ENCODE measurements at regions not wholly inside any gene's neighbourhood (a gene's known extent, or its start where the extent isn't known, plus 50 kb on each side); places are given as distances from the start of the nearest gene placed in this dataset.
"Not testable (repeated sequence)": the region's sequence is repeated elsewhere in the genome, so short reads cannot be mapped to it uniquely, and the experiment has no call there.

DNA sequence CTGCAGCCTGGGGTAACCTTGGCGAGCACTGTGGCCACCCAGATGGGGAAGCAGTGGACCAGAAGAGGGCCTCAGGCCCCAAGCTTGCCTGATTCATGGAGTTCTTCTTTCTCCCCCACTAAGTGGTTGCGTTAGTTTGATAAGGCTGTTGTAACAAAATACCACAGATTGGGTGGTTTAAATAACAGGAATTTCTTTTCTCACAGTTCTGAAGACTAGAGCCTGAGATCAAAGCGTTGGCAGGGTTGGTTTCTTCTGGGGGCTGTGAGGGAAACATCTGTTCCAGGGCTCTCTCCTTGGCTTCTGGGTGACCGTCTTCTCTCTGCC, 105.7 kb upstream of the GATB start:
- no peak for DNase-seq (ENCODE audit: extremely low read depth, low read depth, low spot score)

DNA sequence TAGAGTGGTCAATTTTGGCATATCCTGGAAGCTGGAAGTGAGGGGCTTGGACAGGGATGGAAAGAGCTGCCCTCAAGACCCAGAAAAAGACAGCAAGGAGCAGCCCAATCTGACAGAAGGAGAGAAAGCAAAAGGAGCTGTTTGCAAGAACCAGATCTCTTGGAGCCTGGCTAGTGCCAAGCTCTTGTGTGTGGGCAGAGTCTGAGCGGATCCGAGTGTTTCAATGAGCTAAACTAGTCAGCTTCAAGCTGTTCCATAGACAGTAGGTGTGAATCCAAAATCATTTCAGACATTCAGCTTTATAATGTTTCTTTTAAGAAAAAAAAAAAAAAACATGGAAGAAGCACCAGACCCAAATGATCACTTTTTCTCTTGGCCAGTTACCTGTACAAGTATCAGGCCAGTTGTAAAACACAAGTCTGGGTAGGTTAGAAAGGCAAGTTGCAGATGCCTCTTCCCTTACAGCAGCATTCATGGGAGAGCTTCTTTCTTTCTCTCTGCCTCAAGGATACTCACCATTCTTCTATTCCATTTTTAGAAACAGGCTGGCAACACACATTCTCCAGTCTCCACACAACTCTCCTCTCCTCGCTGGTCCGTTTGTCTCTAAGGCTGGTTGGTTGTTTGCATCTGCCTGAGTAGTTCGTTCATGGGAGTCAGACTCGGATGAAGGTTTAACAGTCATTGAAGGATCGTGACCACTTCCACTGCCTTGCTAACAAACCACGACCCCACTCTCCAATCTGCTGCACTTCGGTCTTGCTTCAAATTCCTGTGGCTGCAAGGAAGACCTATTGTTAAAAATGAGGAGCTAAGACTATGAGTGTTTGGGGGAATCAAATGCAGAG, 105.2 kb upstream of the GATB start:
- DNase-seq (ENCODE audit: extremely low read depth, low read depth, low spot score), result no peak

DNA sequence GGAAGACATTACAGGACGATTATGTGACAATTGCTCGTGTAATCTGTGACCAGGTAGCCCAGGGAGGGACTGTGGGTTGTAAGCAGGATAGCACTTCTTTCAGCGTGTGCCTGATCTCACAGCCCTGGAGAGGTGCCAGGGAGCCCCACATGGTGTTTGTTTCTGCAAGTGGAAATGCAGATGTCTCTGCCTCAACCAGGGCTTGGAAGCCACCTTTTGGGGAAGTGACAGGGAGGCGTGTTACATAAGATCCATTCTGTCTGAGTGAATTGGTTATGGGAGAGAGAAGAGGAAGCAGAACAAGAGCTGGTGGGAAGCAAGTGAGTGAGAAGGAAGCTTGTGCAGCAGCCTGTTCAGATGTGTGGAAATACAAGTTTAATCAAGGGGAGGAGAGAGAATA, 104.5 kb upstream of the GATB start:
- no peak for DNase-seq (ENCODE audit: extremely low read depth, low read depth, low spot score)

DNA sequence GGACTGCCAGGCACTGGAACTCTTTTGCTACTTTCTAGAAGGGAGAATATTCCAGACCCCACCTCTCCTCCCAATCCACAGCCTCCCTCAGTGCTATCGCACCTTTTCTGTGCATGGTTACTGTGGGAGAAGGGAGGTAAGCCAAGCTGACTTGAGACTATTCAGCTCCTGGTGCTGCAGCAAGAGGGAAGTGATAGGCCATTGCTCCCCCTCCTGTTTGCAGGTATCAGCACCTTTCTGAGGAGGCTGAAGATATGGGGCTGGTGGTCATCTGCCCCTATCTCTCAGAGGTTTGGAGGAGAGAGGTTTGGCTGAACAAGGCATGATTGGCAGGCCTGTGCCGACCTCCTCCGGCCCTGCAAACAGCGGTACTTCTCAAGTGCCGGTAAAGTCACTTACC, 103.3 kb upstream of the GATB start:
- no peak for DNase-seq (ENCODE audit: extremely low read depth, low read depth, low spot score)

GRCh38 chr4:151862766-151863165, 102.0 kb upstream of the GATB start:
- DNase-seq (ENCODE audit: extremely low read depth, low read depth, low spot score), result no peak

DNA sequence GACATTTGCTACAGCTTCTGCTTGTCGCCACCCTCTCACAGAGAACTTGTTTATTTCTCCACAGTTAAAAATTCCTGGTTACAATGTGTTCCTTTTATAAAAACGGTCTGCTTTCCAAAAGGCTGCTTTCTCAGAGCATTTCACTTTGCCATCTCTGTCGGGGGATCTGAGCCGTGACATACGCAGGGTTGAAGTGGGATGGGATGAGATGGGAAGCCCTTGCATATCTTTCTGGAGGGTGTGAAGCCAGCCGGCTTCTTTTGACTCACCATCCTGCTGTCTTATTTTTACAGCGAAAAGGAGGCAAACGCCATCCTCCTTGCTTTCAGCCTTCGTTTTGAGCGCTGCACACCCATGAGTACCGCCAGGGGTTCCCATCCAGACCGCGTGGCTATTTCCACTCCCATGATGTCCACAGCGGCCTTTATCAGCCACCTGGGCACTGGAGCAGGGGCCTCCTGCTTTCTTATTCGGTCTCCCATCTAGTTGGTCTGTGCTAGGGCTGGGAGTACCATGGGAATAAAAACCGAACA, 99.8 kb upstream of the GATB start:
- DNase-seq (ENCODE audit: extremely low read depth, low read depth, low spot score), result no peak

DNA sequence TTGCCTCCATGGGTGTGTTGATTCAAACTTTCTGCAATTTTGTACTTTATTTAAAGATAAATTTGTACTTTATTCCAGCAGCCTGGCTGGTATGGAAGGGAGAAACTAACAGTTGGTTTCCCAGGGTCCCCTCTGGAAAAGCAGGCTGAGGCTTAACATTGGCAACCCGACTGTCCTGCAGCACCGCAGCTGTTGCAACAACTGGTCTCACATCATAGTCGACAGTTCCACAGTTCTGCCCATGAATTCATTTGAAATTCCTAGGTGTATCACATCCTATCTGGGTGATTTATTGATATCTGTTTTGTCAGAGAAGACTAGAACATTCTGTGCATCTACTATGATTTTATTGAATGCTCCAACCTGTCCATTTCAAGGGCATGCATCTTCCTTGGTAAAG, 98.8 kb upstream of the GATB start:
- no peak for DNase-seq (ENCODE audit: extremely low read depth, low read depth, low spot score)

- DNase-seq (ENCODE audit: extremely low read depth, low read depth, low spot score), result no peak
These were observed 97.5 kb upstream of the GATB start for GRCh38 chr4:151858356-151858755.

DNA sequence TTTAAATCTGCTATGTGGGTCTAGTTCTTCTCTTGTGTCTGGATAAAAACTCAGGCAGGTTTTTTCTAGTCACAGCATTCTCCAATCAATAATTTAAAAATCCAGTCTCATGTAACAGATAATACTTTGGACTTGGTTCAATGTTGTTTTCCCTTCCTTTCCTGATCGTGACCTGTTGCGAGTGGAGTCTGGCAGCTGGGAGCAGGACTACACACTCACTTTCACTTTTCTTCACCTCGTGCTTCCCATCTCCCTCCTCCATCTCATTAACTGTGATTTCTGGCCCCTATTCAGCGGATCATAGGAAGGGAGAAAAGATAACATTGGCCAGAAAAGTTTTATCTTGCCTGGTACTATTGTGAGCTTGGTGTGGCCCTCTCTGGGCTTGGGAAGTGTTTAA, 96.6 kb upstream of the GATB start:
- DNase-seq (ENCODE audit: extremely low read depth, low read depth, low spot score), result no peak

DNA sequence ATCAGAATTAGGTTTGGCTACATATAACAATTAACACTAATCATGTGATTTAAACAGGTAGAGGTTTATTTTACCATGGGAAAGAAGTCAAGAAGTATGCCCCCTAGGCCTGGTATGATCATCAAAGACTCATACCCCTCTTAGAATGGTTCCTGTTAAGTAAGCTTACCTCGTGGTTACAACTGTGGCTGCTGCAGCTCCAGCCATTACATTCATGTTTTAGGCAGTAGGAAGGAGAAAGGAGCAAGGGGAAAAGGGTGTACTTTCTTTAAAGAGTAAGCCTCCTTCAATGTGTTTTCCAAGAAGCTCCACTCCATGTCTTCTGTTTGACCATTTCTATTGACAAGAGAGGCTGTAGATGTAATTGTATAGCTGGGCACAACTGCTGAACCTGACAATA, 94.9 kb upstream of the GATB start:
- DNase-seq (ENCODE audit: extremely low read depth, low read depth, low spot score), result no peak

DNA sequence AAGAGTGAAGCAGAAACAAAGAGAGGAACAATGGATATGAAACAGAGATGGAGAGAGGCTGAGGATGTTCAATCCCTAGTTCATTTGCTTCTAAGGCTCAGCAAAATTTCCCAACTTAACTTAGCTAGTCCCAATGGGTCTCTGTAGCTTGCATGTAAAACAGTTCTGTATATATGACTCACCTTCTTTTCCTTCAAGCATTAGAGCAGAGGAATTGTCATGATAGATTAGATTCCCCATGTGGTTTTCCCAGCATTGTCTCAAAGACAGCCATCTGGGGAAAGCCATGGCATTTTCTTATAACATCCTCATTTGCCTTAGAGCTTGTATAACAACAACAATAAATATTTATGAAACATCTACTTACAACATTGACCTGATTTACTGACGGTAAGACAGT, 93.9 kb upstream of the GATB start:
- DNase-seq (ENCODE audit: extremely low read depth, low read depth, low spot score), result no peak

GRCh38 chr4:151853034-151853433, 92.2 kb upstream of the GATB start:
- no peak for DNase-seq (ENCODE audit: extremely low read depth, low read depth, low spot score)

DNA sequence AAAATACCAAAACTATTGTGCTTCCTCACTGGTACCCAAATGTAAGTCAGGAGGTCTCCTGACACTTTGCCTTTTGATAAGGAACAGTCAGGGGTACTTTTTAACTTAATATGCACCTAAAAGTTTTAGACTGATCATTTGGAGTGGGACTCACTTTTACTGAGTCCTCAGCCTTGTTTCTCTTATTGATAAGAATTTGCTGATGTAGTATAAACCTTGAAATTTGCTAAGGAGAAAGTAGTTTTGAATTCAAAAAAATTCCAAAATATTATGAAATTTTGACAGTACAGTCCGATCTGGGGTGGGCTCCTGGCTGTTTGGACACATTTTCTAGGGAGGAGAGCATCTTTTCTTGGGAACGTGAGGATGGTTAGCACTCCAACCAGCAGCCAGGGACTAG, 91.4 kb upstream of the GATB start:
- no peak for DNase-seq (ENCODE audit: extremely low read depth, low read depth, low spot score)

GRCh38 chr4:151851354-151851753, 90.5 kb upstream of the GATB start:
- DNase-seq (ENCODE audit: extremely low read depth, low read depth, low spot score), result no peak

GRCh38 chr4:151850791-151851213, 90.0 kb upstream of the GATB start:
- no peak for DNase-seq (ENCODE audit: extremely low read depth, low read depth, low spot score)

DNA sequence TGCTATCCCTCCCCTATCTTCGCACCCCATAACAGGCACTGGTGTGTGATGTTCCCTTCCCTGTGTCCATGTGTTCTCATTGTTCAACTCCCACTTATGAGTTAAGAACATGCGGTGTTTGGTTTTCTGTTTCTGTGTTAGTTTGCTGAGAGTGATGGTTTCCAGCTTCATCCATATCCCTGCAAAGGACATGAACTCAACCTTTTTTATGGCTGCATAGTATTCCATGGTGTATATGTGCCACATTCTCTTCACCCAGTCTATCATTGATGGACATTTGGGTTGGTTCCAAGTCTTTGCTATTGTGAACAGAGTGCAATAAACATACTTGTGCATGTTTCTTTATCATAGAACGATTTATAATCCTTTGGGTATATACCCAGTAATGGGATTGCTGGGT, 84.7 kb upstream of the GATB start:
- DNase-seq (ENCODE audit: extremely low read depth, low read depth, low spot score), result not testable (repeated sequence)

DNA sequence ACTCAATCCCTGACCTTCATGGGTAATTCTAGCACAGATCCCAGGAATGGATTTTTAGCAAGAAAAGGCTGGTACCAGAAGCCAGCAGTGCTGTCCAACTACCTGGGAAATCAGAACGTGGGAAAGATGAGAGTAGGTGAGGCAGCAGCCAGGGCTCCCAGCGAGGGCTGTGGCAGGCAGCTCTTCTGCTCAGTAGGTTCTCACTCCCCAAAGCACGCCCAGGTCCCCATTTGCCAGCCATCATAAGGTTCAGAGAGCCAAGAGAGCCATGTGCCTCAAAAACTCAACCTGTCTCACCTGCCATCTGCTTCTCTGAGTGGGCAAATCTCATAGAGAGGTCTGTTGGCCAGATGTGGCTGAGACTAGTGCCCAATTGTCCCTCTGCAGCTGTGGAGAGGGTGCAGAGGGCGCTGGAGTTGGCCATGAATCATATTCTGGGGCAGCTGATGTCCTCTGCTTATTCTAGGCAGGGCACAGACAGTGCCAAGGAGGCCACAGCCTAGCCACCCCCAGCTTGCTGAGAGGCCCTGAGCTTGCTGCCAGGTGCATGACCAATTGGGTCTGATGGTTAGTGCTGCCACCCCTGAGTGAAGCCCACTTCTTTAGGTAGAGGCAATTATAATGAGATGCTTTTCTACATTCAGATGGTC, 81.7 kb upstream of the GATB start:
- no peak for DNase-seq (ENCODE audit: extremely low read depth, low read depth, low spot score)

DNA sequence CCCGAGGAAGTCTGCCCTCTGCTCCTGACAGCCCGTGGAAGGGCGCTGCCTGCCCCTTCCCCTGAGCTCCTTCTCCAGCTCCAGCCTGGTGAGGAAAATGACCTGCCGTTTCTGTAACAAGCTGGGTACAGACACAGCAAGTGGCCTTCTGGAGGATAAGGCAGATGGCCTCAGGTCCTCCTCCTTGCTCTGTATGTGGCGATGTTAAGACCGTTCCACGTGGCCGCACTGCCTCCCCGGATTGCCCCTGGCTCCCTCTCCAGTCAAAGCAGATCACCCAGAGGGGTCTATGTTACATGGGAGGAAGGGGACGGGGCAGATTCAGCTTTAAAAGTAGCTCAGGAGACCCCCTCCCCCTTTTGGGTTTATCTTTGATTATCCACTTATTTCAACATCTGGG, 80.3 kb upstream of the GATB start:
- DNase-seq (ENCODE audit: extremely low read depth, low read depth, low spot score), result no peak

DNA sequence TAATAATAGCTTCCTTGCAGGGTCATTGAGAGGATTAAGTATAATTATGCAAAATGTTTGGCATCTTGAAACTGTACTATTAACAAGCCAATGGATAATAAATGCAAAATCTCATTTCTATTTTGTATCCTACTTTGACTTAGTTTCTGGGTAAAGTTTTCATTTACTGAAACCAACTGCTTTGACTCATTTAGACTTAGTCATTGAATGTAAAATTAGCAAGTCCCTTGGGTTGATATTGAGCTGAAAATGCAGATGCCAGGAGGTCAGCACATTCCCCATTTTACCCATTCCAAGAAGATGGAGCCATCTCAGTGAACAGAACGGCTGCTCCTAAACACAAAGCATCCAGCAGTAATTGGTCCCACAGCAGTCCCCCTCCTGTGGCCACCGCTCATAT, 74.7 kb upstream of the GATB start:
- DNase-seq (ENCODE audit: extremely low read depth, low read depth, low spot score), result no peak

GRCh38 chr4:151833174-151833573, 72.4 kb upstream of the GATB start:
- DNase-seq (ENCODE audit: extremely low read depth, low read depth, low spot score), result no peak

- no peak for DNase-seq (ENCODE audit: extremely low read depth, low read depth, low spot score)
These were observed 70.7 kb upstream of the GATB start for GRCh38 chr4:151831526-151831925.

- DNase-seq (ENCODE audit: extremely low read depth, low read depth, low spot score), result no peak
These were observed 69.4 kb upstream of the GATB start for GRCh38 chr4:151830168-151830567.
